GM19438 (cell line): ENCODE measurements at regions not wholly inside any gene's neighbourhood (a gene's known extent, or its start where the extent isn't known, plus 50 kb on each side); places are given as distances from the start of the nearest gene placed in this dataset.
"Not testable (repeated sequence)": the region's sequence is repeated elsewhere in the genome, so short reads cannot be mapped to it uniquely, and the experiment has no call there.

Experiments
- ATAC-seq: cut with Tn5 transposase; IDR thresholded peaks from one replicate; pipeline ENCODE4 v1.9.1; 2021; ENCODE audit warnings: low read depth; ENCODE audit not compliant: unreplicated experiment

GRCh38 chr9:129561594-129562281 lies 59.2 kb downstream of the C9orf50 start:
- no peak for ATAC-seq

GRCh38 chr9:129560881-129561306 lies 60.0 kb downstream of the C9orf50 start:
- no peak for ATAC-seq

GRCh38 chr9:129559506-129559881 lies 61.4 kb downstream of the C9orf50 start:
- no peak for ATAC-seq

- no peak for ATAC-seq
Observed at GRCh38 chr9:129558551-129559505, 62.1 kb downstream of the C9orf50 start.

- no peak for ATAC-seq
Observed at GRCh38 chr9:129558063-129558550, 62.8 kb downstream of the C9orf50 start.

- ATAC-seq, result no peak
Observed at GRCh38 chr9:129557192-129558036, 63.5 kb downstream of the C9orf50 start.

- ATAC-seq, result no peak
Observed at GRCh38 chr9:129556491-129557191, 64.3 kb downstream of the C9orf50 start.

GRCh38 chr9:129555512-129556215 lies 65.2 kb downstream of the C9orf50 start:
- no peak for ATAC-seq

GRCh38 chr9:129554649-129555048 lies 66.3 kb downstream of the C9orf50 start:
- ATAC-seq, result no peak

- ATAC-seq, result no peak
Observed at GRCh38 chr9:129553277-129553676, 67.6 kb downstream of the C9orf50 start.

- ATAC-seq, result no peak
Observed at GRCh38 chr9:129552064-129552463, 68.8 kb downstream of the C9orf50 start.

GRCh38 chr9:129551393-129551973 lies 69.4 kb downstream of the C9orf50 start:
- ATAC-seq, result no peak

- ATAC-seq, result not testable (repeated sequence)
Observed at GRCh38 chr9:129550977-129551376, 69.9 kb downstream of the C9orf50 start.

- ATAC-seq, result no peak
Observed at GRCh38 chr9:129550199-129550839, 70.6 kb downstream of the C9orf50 start.

- ATAC-seq, result no peak
Observed at GRCh38 chr9:129549684-129550083, 71.2 kb downstream of the C9orf50 start.

GRCh38 chr9:129549139-129549538 lies 71.8 kb downstream of the C9orf50 start:
- ATAC-seq, result no peak

- no peak for ATAC-seq
Observed at GRCh38 chr9:129548571-129549135, 72.2 kb downstream of the C9orf50 start.

- ATAC-seq, result no peak
Observed at GRCh38 chr9:129547869-129548570, 72.9 kb downstream of the C9orf50 start.
